ENCODE measurements at regions not wholly inside any gene's neighbourhood (a gene's known extent, or its start where the extent isn't known, plus 50 kb on each side); places are given as distances from the start of the nearest gene placed in this dataset.

GRCh38 chr9:72444435-72444834 lies 77.0 kb upstream of the TMC1 start:
- Histone ChIP-seq H3K4me1 (no peaks in the 10 kb centered on the region), H3K4me3 (no peak overlapping the region), H3K27ac (no peak overlapping the region), H3K9me3 (no peaks in the 10 kb centered on the region), H3K36me3 (no peaks in the 10 kb centered on the region), H3K27me3 (no peaks in the 10 kb centered on the region)
- TF ChIP-seq POLR2A (IDR thresholded peaks at IDR 0.05): no peak
- TF ChIP-seq CTCF (IDR thresholded peaks at IDR 0.05 in 4 of 5, conservative IDR thresholded peaks at IDR 0.05 in 1 of 5): no peak
- DNase-seq (no peak), ATAC-seq (no peak)
- in situ Hi-C loops (cut with MboI; ENCODE audit: low sequenced_read_pairs in 4 of 4) (no loop called here), intact Hi-C loops (cut with DNase I; ENCODE audit: low total_unique reads) (no loop called here)

GRCh38 chr9:72443855-72444254 lies 77.6 kb upstream of the TMC1 start:
- Histone ChIP-seq H3K9me3 (no peaks in the 10 kb centered on the region), H3K36me3 (no peaks in the 10 kb centered on the region), H3K27ac (no peak overlapping the region), H3K4me1 (no peaks in the 10 kb centered on the region), H3K4me3 (no peak overlapping the region), H3K27me3 (no peaks in the 10 kb centered on the region)
- no peak for DNase-seq
- intact Hi-C loops (cut with DNase I; ENCODE audit: low total_unique reads): no loop called here
- no peak for TF ChIP-seq CTCF (IDR thresholded peaks at IDR 0.05 in 4 of 5, conservative IDR thresholded peaks at IDR 0.05 in 1 of 5)
- no peak for TF ChIP-seq POLR2A (IDR thresholded peaks at IDR 0.05)
- ATAC-seq: no peak
- in situ Hi-C loops (cut with MboI; ENCODE audit: low sequenced_read_pairs in 4 of 4): no loop called here

- H3K27me3 ChIP-seq: no peaks in the 10 kb centered on the region
- no peaks in the 10 kb centered on the region for H3K36me3 ChIP-seq
- TF ChIP-seq POLR2A (IDR thresholded peaks at IDR 0.05) (no peak), CTCF (IDR thresholded peaks at IDR 0.05 in 4 of 5, conservative IDR thresholded peaks at IDR 0.05 in 1 of 5) (no peak)
- in situ Hi-C loops (cut with MboI; ENCODE audit: low sequenced_read_pairs in 4 of 4) (no loop called here), intact Hi-C loops (cut with DNase I; ENCODE audit: low total_unique reads) (no loop called here)
- no peak overlapping the region for H3K4me3 ChIP-seq
- no peak for ATAC-seq
- H3K27ac ChIP-seq: no peak overlapping the region
- no peak for DNase-seq
- no peaks in the 10 kb centered on the region for H3K9me3 ChIP-seq
- H3K4me1 ChIP-seq: no peaks in the 10 kb centered on the region
These were observed 77.0 kb upstream of the ZFAND5 start for GRCh38 chr9:72441848-72442607.

GRCh38 chr9:72440992-72441847 lies 76.2 kb upstream of the ZFAND5 start:
- no peaks in the 10 kb centered on the region for H3K36me3 ChIP-seq
- no peak for TF ChIP-seq CTCF (IDR thresholded peaks at IDR 0.05 in 4 of 5, conservative IDR thresholded peaks at IDR 0.05 in 1 of 5)
- TF ChIP-seq POLR2A (IDR thresholded peaks at IDR 0.05): no peak
- H3K27ac ChIP-seq: no peak overlapping the region
- no peak overlapping the region for H3K4me3 ChIP-seq
- ATAC-seq (no peak), DNase-seq (no peak)
- no peaks in the 10 kb centered on the region for H3K27me3 ChIP-seq
- no peaks in the 10 kb centered on the region for H3K4me1 ChIP-seq
- intact Hi-C loops (cut with DNase I; ENCODE audit: low total_unique reads) (no loop called here), in situ Hi-C loops (cut with MboI; ENCODE audit: low sequenced_read_pairs in 4 of 4) (no loop called here)
- no peaks in the 10 kb centered on the region for H3K9me3 ChIP-seq

Data from gastrocnemius medialis (tissue), 4 donors.